ENCODE measurements at regions not wholly inside any gene's neighbourhood (a gene's known extent, or its start where the extent isn't known, plus 50 kb on each side); places are given as distances from the start of the nearest gene placed in this dataset.
"Not testable (repeated sequence)": the region's sequence is repeated elsewhere in the genome, so short reads cannot be mapped to it uniquely, and the experiment has no call there.

GRCh38 chr2:8120506-8120860, 561.4 kb upstream of the ID2 start:
- DNase-seq (ENCODE audit: low read depth), result no peak

- DNase-seq (ENCODE audit: low read depth), result no peak
Observed at GRCh38 chr2:8121022-8121825, 560.6 kb upstream of the ID2 start.

- DNase-seq (ENCODE audit: low read depth), result no peak
Observed at GRCh38 chr2:8121826-8122513, 559.9 kb upstream of the ID2 start.

GRCh38 chr2:8122520-8122919, 559.3 kb upstream of the ID2 start:
- DNase-seq (ENCODE audit: low read depth), result no peak

- DNase-seq (ENCODE audit: low read depth), result no peak
Observed at GRCh38 chr2:8123464-8123863, 558.4 kb upstream of the ID2 start.

GRCh38 chr2:8125741-8126711, 555.8 kb upstream of the ID2 start:
- no peak for DNase-seq (ENCODE audit: low read depth)

GRCh38 chr2:8126783-8127182, 555.1 kb upstream of the ID2 start:
- DNase-seq (ENCODE audit: low read depth), result no peak

- DNase-seq (ENCODE audit: low read depth), result not testable (repeated sequence)
Observed at GRCh38 chr2:8131423-8131822, 550.4 kb upstream of the ID2 start.

- DNase-seq (ENCODE audit: low read depth), result no peak
Observed at GRCh38 chr2:8132351-8132831, 549.5 kb upstream of the ID2 start.

- DNase-seq (ENCODE audit: low read depth), result no peak
Observed at GRCh38 chr2:8132879-8133278, 549.0 kb upstream of the ID2 start.

- DNase-seq (ENCODE audit: low read depth), result no peak
Observed at GRCh38 chr2:8133363-8133762, 548.5 kb upstream of the ID2 start.

GRCh38 chr2:8133913-8134472, 547.9 kb upstream of the ID2 start:
- DNase-seq (ENCODE audit: low read depth), result no peak

GRCh38 chr2:8134473-8134932, 547.4 kb upstream of the ID2 start:
- no peak for DNase-seq (ENCODE audit: low read depth)

- DNase-seq (ENCODE audit: low read depth), result no peak
Observed at GRCh38 chr2:8134985-8135682, 546.7 kb upstream of the ID2 start.

GRCh38 chr2:8137801-8138200, 544.1 kb upstream of the ID2 start:
- no peak for DNase-seq (ENCODE audit: low read depth)

- DNase-seq (ENCODE audit: low read depth), result no peak
Observed at GRCh38 chr2:8138525-8138922, 543.3 kb upstream of the ID2 start.

- DNase-seq (ENCODE audit: low read depth), result no peak
Observed at GRCh38 chr2:8138923-8139667, 542.8 kb upstream of the ID2 start.

GRCh38 chr2:8139668-8140200, 542.1 kb upstream of the ID2 start:
- no peak for DNase-seq (ENCODE audit: low read depth)

GRCh38 chr2:8141079-8141707, 540.7 kb upstream of the ID2 start:
- DNase-seq (ENCODE audit: low read depth), result no peak

- no peak for DNase-seq (ENCODE audit: low read depth)
Observed at GRCh38 chr2:8141780-8142179, 540.1 kb upstream of the ID2 start.

Measured in stimulated activated CD8-positive, alpha-beta memory T cell treated with anti-CD3 and anti-CD28 coated beads, Interleukin-12 subunit alpha, Interleukin-12 subunit beta, amount 100 ng/mL, for 4 hours (primary cell).